ENCODE measurements at regions not wholly inside any gene's neighbourhood (a gene's known extent, or its start where the extent isn't known, plus 50 kb on each side); places are given as distances from the start of the nearest gene placed in this dataset.

DNA sequence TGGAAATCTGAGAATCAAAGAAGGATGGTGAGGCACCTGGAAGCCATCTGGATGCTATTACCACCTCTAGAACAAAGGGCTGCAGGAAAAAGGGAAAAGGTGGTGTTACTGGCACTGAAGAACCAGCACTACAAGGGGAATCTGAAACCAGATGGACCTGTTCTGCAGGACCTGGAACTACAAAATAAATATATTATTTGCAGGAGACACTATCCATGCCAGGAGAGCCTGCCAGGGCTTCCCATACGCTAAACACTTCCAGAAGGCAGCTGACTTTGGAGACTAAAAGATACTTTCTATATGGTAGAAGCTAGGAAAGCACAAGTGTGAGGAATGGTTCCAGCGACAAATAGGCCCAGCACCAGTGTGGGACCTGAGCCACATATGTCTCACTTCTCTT, 83.4 kb upstream of the POU1F1 start:
- H3K27me3 ChIP-seq (replicated peaks; ENCODE audit: insufficient read depth, low read depth, low read length, poor library complexity), result no peaks in the 10 kb centered on the region
- no peak overlapping the region for H3K4me3 ChIP-seq (ENCODE audit: low read depth, low read length, poor library complexity, severe bottlenecking)
- H3K27ac ChIP-seq (ENCODE audit: low read depth, low read length, poor library complexity, severe bottlenecking), result no peak overlapping the region
- no peak for DNase-seq (ENCODE audit: low spot score)
- BruUV-seq (replicated peaks), result no TSS peak
- intact Hi-C loops (cut with micrococcal nuclease; ENCODE audit: unreplicated experiment), result loop anchor here (10.0 kb wide), 1 partner anchor 435 kb away; the partner anchor contains the start of gene HTR1F
- no peaks in the 10 kb centered on the region for H3K4me1 ChIP-seq (ENCODE audit: insufficient read depth, low read length, poor library complexity, severe bottlenecking)
- CTCF ChIA-PET, result interaction anchor here (0.8 kb wide), 1 partner anchor 10 kb away, joined by 3 read pairs; no protein-coding TSS in a partner anchor
- TF ChIP-seq EZH2 (IDR thresholded peaks at IDR 0.05; ENCODE audit: borderline replicate concordance, low read depth, low read length, poor library complexity, severe bottlenecking), result no peak
- TF ChIP-seq, protein P1, sequence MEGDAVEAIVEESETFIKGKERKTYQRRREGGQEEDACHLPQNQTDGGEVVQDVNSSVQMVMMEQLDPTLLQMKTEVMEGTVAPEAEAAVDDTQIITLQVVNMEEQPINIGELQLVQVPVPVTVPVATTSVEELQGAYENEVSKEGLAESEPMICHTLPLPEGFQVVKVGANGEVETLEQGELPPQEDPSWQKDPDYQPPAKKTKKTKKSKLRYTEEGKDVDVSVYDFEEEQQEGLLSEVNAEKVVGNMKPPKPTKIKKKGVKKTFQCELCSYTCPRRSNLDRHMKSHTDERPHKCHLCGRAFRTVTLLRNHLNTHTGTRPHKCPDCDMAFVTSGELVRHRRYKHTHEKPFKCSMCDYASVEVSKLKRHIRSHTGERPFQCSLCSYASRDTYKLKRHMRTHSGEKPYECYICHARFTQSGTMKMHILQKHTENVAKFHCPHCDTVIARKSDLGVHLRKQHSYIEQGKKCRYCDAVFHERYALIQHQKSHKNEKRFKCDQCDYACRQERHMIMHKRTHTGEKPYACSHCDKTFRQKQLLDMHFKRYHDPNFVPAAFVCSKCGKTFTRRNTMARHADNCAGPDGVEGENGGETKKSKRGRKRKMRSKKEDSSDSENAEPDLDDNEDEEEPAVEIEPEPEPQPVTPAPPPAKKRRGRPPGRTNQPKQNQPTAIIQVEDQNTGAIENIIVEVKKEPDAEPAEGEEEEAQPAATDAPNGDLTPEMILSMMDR (conservative IDR thresholded peaks at IDR 0.05; ENCODE audit: low read depth, low read length), result no peak
- H3K9me3 ChIP-seq (ENCODE audit: low read depth, low read length, poor library complexity, severe bottlenecking), result no peaks in the 10 kb centered on the region
- POLR2A ChIA-PET (ENCODE audit: low non-redundant PET), result no interaction called here
- H3K36me3 ChIP-seq (ENCODE audit: insufficient read depth, low read length, poor library complexity, severe bottlenecking), result no peaks in the 10 kb centered on the region

DNA sequence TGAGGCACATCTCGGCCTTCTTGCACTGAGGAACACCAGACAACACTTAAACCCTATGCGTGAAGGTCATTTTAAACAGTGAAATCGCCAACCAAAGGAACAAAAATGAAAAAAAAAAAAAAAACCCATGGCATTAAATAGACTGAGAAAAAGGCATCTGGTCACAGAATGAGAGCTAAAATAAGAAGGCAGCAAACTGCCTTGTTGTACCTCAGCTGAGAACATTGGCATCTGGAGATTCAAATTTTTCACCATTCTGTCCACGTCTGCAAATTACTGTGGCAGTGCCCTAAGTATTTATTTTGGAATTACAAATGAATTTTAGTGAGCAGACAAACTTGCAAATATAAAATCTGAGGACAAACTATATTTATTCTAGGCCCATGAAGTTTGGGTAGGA, 82.6 kb upstream of the POU1F1 start:
- ChIA-PET POLR2A (ENCODE audit: low non-redundant PET) (no interaction called here), CTCF (no interaction called here)
- TF ChIP-seq EZH2 (IDR thresholded peaks at IDR 0.05; ENCODE audit: borderline replicate concordance, low read depth, low read length, poor library complexity, severe bottlenecking), result no peak
- TF ChIP-seq, protein P1 (conservative IDR thresholded peaks at IDR 0.05; ENCODE audit: low read depth, low read length), result no peak
- H3K4me3 ChIP-seq (ENCODE audit: low read depth, low read length, poor library complexity, severe bottlenecking), result no peak overlapping the region
- intact Hi-C loops (cut with micrococcal nuclease; ENCODE audit: unreplicated experiment), result loop anchor here (10.0 kb wide), 1 partner anchor 436 kb away; the partner anchor contains the start of gene HTR1F
- no TSS peak for BruUV-seq (replicated peaks)
- H3K36me3 ChIP-seq (ENCODE audit: insufficient read depth, low read length, poor library complexity, severe bottlenecking), result no peaks in the 10 kb centered on the region
- no peaks in the 10 kb centered on the region for H3K9me3 ChIP-seq (ENCODE audit: low read depth, low read length, poor library complexity, severe bottlenecking)
- H3K4me1 ChIP-seq (ENCODE audit: insufficient read depth, low read length, poor library complexity, severe bottlenecking), result no peaks in the 10 kb centered on the region
- no peaks in the 10 kb centered on the region for H3K27me3 ChIP-seq (replicated peaks; ENCODE audit: insufficient read depth, low read depth, low read length, poor library complexity)
- H3K27ac ChIP-seq (ENCODE audit: low read depth, low read length, poor library complexity, severe bottlenecking), result no peak overlapping the region
- DNase-seq (ENCODE audit: low spot score), result no peak

DNA sequence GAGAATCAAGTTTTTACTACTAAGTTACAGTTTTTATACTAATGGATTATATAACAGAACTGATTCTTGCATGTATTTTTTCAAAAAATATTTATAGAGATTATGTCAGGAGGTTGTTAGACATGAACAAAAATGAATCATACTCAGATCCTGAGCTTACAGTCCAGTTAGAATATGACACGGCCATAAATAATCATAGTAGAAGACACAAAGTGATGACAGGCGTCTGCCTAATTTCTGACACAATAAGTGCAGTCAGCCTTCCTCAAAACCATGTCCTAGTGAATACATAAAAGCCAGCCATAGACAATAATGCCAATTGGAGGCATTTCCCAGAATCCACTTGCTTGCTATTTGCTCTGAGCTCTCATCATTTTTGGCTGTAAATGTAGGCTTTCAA, 81.7 kb upstream of the POU1F1 start:
- DNase-seq (ENCODE audit: low spot score), result no peak
- BruUV-seq (replicated peaks), result no TSS peak
- H3K4me1 ChIP-seq (ENCODE audit: insufficient read depth, low read length, poor library complexity, severe bottlenecking), result no peaks in the 10 kb centered on the region
- no peaks in the 10 kb centered on the region for H3K9me3 ChIP-seq (ENCODE audit: low read depth, low read length, poor library complexity, severe bottlenecking)
- ChIA-PET POLR2A (ENCODE audit: low non-redundant PET) (no interaction called here), CTCF (no interaction called here)
- no peak overlapping the region for H3K4me3 ChIP-seq (ENCODE audit: low read depth, low read length, poor library complexity, severe bottlenecking)
- TF ChIP-seq, protein P1 (conservative IDR thresholded peaks at IDR 0.05; ENCODE audit: low read depth, low read length), result no peak
- no peak for TF ChIP-seq EZH2 (IDR thresholded peaks at IDR 0.05; ENCODE audit: borderline replicate concordance, low read depth, low read length, poor library complexity, severe bottlenecking)
- H3K27me3 ChIP-seq (replicated peaks; ENCODE audit: insufficient read depth, low read depth, low read length, poor library complexity), result no peaks in the 10 kb centered on the region
- no peaks in the 10 kb centered on the region for H3K36me3 ChIP-seq (ENCODE audit: insufficient read depth, low read length, poor library complexity, severe bottlenecking)
- H3K27ac ChIP-seq (ENCODE audit: low read depth, low read length, poor library complexity, severe bottlenecking), result no peak overlapping the region
- intact Hi-C loops (cut with micrococcal nuclease; ENCODE audit: unreplicated experiment), result loop anchor here (10.0 kb wide), 1 partner anchor 437 kb away; the partner anchor contains the start of gene HTR1F
